ENCODE measurements at regions not wholly inside any gene's neighbourhood (a gene's known extent, or its start where the extent isn't known, plus 50 kb on each side); places are given as distances from the start of the nearest gene placed in this dataset.

- Histone ChIP-seq H3K79me2 (ENCODE audit: control insufficient read depth, insufficient read depth, low read length, unreplicated experiment) (no peaks in the 10 kb centered on the region), H3K27ac (ENCODE audit: low read depth, low read length) (no peak overlapping the region), H3K4me1 (ENCODE audit: control insufficient read depth, insufficient read depth, low read length, unreplicated experiment) (no peaks in the 10 kb centered on the region), H3K4me3 (ENCODE audit: low read depth, low read length) (no peak overlapping the region), H3K36me3 (ENCODE audit: insufficient read depth, low read length) (no peaks in the 10 kb centered on the region), H2AFZ (ENCODE audit: low read length, unreplicated experiment) (no peak overlapping the region), H3K27me3 (ENCODE audit: insufficient read depth, low read length) (peaks cover 10% of the 10 kb centered on the region; the same call in 1 of the 2 replicates)
Measured at GRCh38 chr9:99576876-99577275, 244.8 kb upstream of the NR4A3 start.

- Histone ChIP-seq H3K36me3 (ENCODE audit: insufficient read depth, low read length) (no peaks in the 10 kb centered on the region), H3K4me3 (ENCODE audit: low read depth, low read length) (no peak overlapping the region), H3K27ac (ENCODE audit: low read depth, low read length) (no peak overlapping the region), H3K4me1 (ENCODE audit: control insufficient read depth, insufficient read depth, low read length, unreplicated experiment) (no peaks in the 10 kb centered on the region), H3K79me2 (ENCODE audit: control insufficient read depth, insufficient read depth, low read length, unreplicated experiment) (no peaks in the 10 kb centered on the region), H3K27me3 (ENCODE audit: insufficient read depth, low read length) (peaks cover 10% of the 10 kb centered on the region; the same call in 1 of the 2 replicates), H2AFZ (ENCODE audit: low read length, unreplicated experiment) (no peak overlapping the region)
Measured at GRCh38 chr9:99577351-99577750, 244.3 kb upstream of the NR4A3 start.

DNA sequence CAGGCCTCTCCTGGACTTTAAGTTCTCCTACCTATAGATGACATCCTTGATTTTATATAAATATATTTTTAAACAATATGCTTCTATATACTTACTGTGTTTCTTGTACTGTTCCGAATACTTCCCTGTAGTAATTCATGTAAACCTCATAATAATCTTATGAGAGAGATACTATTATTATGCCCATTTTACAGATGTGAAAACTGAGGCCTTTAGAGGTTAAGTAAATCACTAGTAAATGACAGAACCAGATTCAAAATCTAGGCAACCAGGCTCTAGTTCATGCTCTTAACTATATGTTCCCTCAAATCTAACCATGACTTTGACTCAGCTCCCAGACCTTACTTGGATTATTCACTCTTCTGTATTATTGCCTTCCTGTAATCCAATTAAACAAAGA is 243.0 kb upstream of the NR4A3 start:
- Histone ChIP-seq H3K79me2 (ENCODE audit: control insufficient read depth, insufficient read depth, low read length, unreplicated experiment) (no peaks in the 10 kb centered on the region), H3K27me3 (ENCODE audit: insufficient read depth, low read length) (0 out of 2 replicates have a peak, but pooled peaks cover 9% of the 10 kb centered on the region), H3K27ac (ENCODE audit: low read depth, low read length) (no peak overlapping the region), H3K36me3 (ENCODE audit: insufficient read depth, low read length) (no peaks in the 10 kb centered on the region), H2AFZ (ENCODE audit: low read length, unreplicated experiment) (no peak overlapping the region), H3K4me3 (ENCODE audit: low read depth, low read length) (no peak overlapping the region), H3K4me1 (ENCODE audit: control insufficient read depth, insufficient read depth, low read length, unreplicated experiment) (no peaks in the 10 kb centered on the region)

- Histone ChIP-seq H3K36me3 (ENCODE audit: insufficient read depth, low read length) (no peaks in the 10 kb centered on the region), H3K4me3 (ENCODE audit: low read depth, low read length) (no peak overlapping the region), H3K79me2 (ENCODE audit: control insufficient read depth, insufficient read depth, low read length, unreplicated experiment) (no peaks in the 10 kb centered on the region), H3K27me3 (ENCODE audit: insufficient read depth, low read length) (0 out of 2 replicates have a peak, but pooled peaks cover 9% of the 10 kb centered on the region), H2AFZ (ENCODE audit: low read length, unreplicated experiment) (no peak overlapping the region), H3K4me1 (ENCODE audit: control insufficient read depth, insufficient read depth, low read length, unreplicated experiment) (no peaks in the 10 kb centered on the region), H3K27ac (ENCODE audit: low read depth, low read length) (no peak overlapping the region)
Measured at GRCh38 chr9:99579964-99580363, 241.7 kb upstream of the NR4A3 start.

GRCh38 chr9:99582814-99583213 is 238.9 kb upstream of the NR4A3 start:
- Histone ChIP-seq H3K27me3 (ENCODE audit: insufficient read depth, low read length) (0 out of 2 replicates have a peak, but pooled peaks cover 3% of the 10 kb centered on the region), H3K36me3 (ENCODE audit: insufficient read depth, low read length) (no peaks in the 10 kb centered on the region), H3K27ac (ENCODE audit: low read depth, low read length) (no peak overlapping the region), H3K79me2 (ENCODE audit: control insufficient read depth, insufficient read depth, low read length, unreplicated experiment) (no peaks in the 10 kb centered on the region), H3K4me3 (ENCODE audit: low read depth, low read length) (no peak overlapping the region), H2AFZ (ENCODE audit: low read length, unreplicated experiment) (no peak overlapping the region), H3K4me1 (ENCODE audit: control insufficient read depth, insufficient read depth, low read length, unreplicated experiment) (no peaks in the 10 kb centered on the region)

DNA sequence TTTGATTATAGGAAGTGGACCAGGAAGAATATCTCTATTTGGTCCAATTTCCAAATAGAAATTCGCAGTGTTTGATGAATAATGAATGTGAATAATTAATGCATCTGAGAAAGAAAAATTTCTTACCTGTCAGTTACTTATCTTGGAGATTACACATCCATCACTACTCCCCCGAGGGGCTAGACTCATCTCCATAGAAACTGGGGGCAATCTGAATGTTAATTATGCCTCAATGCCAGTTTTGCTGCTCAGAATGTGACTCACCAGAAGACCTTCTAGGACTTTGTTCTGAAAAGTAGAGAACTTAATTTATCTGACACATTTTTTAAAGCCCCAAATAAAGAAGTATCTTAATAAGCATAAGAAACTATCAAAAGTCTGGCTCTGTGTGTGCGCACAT is 233.4 kb upstream of the NR4A3 start:
- H3K27ac ChIP-seq (ENCODE audit: low read depth, low read length): no peak overlapping the region
- no peak overlapping the region for H3K4me3 ChIP-seq (ENCODE audit: low read depth, low read length)
- H2AFZ ChIP-seq (ENCODE audit: low read length, unreplicated experiment): no peak overlapping the region
- H3K36me3 ChIP-seq (ENCODE audit: insufficient read depth, low read length): no peaks in the 10 kb centered on the region
- peaks cover 5% of the 10 kb centered on the region; the same call in 1 of the 2 replicates for H3K27me3 ChIP-seq (ENCODE audit: insufficient read depth, low read length)
- H3K79me2 ChIP-seq (ENCODE audit: control insufficient read depth, insufficient read depth, low read length, unreplicated experiment): no peaks in the 10 kb centered on the region
- no peaks in the 10 kb centered on the region for H3K4me1 ChIP-seq (ENCODE audit: control insufficient read depth, insufficient read depth, low read length, unreplicated experiment)

GRCh38 chr9:99588747-99589146 is 232.9 kb upstream of the NR4A3 start:
- Histone ChIP-seq H2AFZ (ENCODE audit: low read length, unreplicated experiment) (no peak overlapping the region), H3K4me3 (ENCODE audit: low read depth, low read length) (no peak overlapping the region), H3K27ac (ENCODE audit: low read depth, low read length) (no peak overlapping the region), H3K36me3 (ENCODE audit: insufficient read depth, low read length) (no peaks in the 10 kb centered on the region), H3K4me1 (ENCODE audit: control insufficient read depth, insufficient read depth, low read length, unreplicated experiment) (no peaks in the 10 kb centered on the region), H3K27me3 (ENCODE audit: insufficient read depth, low read length) (peaks cover 5% of the 10 kb centered on the region; the same call in 1 of the 2 replicates), H3K79me2 (ENCODE audit: control insufficient read depth, insufficient read depth, low read length, unreplicated experiment) (no peaks in the 10 kb centered on the region)

DNA sequence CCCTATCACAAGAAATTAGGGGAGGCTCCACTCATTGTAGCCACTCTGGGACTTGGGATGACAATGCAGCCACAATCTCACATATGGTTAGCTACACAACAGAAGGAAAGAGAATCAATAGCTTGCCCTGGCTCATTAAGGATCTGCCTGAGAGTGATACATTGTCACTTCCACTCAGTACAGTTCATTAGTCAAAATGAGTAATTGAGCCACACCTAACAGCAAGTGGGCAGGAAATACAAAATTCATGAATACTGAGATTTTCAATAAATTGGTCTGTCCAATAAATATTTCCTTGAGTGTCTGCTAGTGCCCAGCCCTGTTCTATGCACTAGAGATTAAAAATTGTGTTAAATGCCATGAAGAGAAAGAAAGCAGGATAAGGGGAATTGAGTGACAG is 231.3 kb upstream of the NR4A3 start:
- Histone ChIP-seq H3K4me1 (ENCODE audit: control insufficient read depth, insufficient read depth, low read length, unreplicated experiment) (no peaks in the 10 kb centered on the region), H2AFZ (ENCODE audit: low read length, unreplicated experiment) (no peak overlapping the region), H3K4me3 (ENCODE audit: low read depth, low read length) (no peak overlapping the region), H3K27me3 (ENCODE audit: insufficient read depth, low read length) (peaks cover 5% of the 10 kb centered on the region; the same call in 1 of the 2 replicates), H3K79me2 (ENCODE audit: control insufficient read depth, insufficient read depth, low read length, unreplicated experiment) (no peaks in the 10 kb centered on the region), H3K27ac (ENCODE audit: low read depth, low read length) (no peak overlapping the region), H3K36me3 (ENCODE audit: insufficient read depth, low read length) (no peaks in the 10 kb centered on the region)

DNA sequence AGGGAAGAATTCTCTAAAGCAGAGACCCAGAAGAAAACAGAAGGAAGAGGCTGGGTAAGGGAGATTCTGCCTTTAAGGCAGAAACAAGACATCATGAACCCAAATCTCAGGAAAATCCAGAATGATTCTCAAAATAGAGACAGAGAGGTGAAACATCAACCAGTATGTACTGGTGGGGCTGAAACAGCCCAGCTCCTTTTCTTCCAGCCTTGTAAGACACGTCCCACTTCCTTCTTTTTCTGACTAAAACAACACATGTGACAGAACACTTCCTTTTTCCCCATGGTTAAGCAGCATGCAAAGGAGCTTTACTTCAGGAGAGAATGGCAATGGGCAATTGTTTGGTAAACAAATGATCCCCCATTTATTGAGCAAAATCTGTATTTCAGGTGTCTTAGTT is 230.8 kb upstream of the NR4A3 start:
- peaks cover 7% of the 10 kb centered on the region; the same call in 1 of the 2 replicates for H3K27me3 ChIP-seq (ENCODE audit: insufficient read depth, low read length)
- H3K36me3 ChIP-seq (ENCODE audit: insufficient read depth, low read length): no peaks in the 10 kb centered on the region
- no peak overlapping the region for H2AFZ ChIP-seq (ENCODE audit: low read length, unreplicated experiment)
- H3K27ac ChIP-seq (ENCODE audit: low read depth, low read length): no peak overlapping the region
- H3K4me3 ChIP-seq (ENCODE audit: low read depth, low read length): no peak overlapping the region
- no peaks in the 10 kb centered on the region for H3K79me2 ChIP-seq (ENCODE audit: control insufficient read depth, insufficient read depth, low read length, unreplicated experiment)
- H3K4me1 ChIP-seq (ENCODE audit: control insufficient read depth, insufficient read depth, low read length, unreplicated experiment): no peaks in the 10 kb centered on the region

DNA sequence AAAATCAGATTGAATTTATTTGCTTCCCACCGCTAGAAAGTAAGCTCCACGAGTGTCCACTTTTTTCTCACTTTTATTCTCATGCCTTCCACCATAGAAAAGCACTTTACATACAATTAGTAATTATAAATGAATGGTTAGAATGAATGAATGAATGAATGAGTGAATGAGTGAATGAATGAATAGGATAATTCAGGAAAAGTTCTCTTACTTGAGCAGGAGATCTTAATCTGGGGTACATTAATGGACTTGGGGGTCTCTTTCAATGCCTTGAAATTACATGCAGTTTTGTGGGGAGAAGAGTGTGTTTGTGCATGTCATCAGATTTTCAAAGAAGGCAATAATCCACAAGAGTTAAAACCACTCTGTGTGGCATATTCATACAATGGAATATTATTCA is 229.9 kb upstream of the NR4A3 start:
- Histone ChIP-seq H2AFZ (ENCODE audit: low read length, unreplicated experiment) (no peak overlapping the region), H3K4me3 (ENCODE audit: low read depth, low read length) (no peak overlapping the region), H3K27me3 (ENCODE audit: insufficient read depth, low read length) (peaks cover 13% of the 10 kb centered on the region; the same call in 1 of the 2 replicates), H3K79me2 (ENCODE audit: control insufficient read depth, insufficient read depth, low read length, unreplicated experiment) (no peaks in the 10 kb centered on the region), H3K4me1 (ENCODE audit: control insufficient read depth, insufficient read depth, low read length, unreplicated experiment) (no peaks in the 10 kb centered on the region), H3K27ac (ENCODE audit: low read depth, low read length) (no peak overlapping the region), H3K36me3 (ENCODE audit: insufficient read depth, low read length) (no peaks in the 10 kb centered on the region)

- H3K4me1 ChIP-seq (ENCODE audit: control insufficient read depth, insufficient read depth, low read length, unreplicated experiment): no peaks in the 10 kb centered on the region
- H3K36me3 ChIP-seq (ENCODE audit: insufficient read depth, low read length): no peaks in the 10 kb centered on the region
- no peaks in the 10 kb centered on the region for H3K79me2 ChIP-seq (ENCODE audit: control insufficient read depth, insufficient read depth, low read length, unreplicated experiment)
- H2AFZ ChIP-seq (ENCODE audit: low read length, unreplicated experiment): no peak overlapping the region
- H3K27me3 ChIP-seq (ENCODE audit: insufficient read depth, low read length): peaks cover 13% of the 10 kb centered on the region; the same call in 1 of the 2 replicates
- H3K4me3 ChIP-seq (ENCODE audit: low read depth, low read length): no peak overlapping the region
- H3K27ac ChIP-seq (ENCODE audit: low read depth, low read length): no peak overlapping the region
Measured at GRCh38 chr9:99592834-99593574, 228.7 kb upstream of the NR4A3 start.
